EL (cell line): ENCODE measurements at regions not wholly inside any gene's neighbourhood (a gene's known extent, or its start where the extent isn't known, plus 50 kb on each side); places are given as distances from the start of the nearest gene placed in this dataset.

Source experiments
- DNase-seq: peaks from one replicate; pipeline ENCODE4 v3.0.0-alpha.2; 2016

DNA sequence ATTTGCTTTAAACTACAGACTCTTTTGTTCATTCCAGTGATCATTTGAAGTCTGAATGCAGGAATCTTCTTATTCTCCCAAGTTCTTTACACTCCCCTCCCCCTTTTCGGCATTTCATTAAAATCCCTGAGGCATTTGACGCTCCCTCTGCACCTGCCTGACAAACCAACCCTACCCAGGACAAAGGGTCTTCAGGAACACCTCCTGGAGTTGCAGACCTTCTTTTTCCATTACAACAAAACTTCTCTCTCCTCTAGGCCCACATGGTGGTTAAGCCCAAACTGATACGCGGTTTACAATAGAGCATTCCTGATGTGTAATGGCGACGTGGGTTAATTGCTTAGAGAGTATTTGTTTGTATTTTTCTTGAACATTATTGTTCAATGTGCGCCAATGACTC lies 367.4 kb downstream of the FBXO15 start:
- no peak for DNase-seq

DNA sequence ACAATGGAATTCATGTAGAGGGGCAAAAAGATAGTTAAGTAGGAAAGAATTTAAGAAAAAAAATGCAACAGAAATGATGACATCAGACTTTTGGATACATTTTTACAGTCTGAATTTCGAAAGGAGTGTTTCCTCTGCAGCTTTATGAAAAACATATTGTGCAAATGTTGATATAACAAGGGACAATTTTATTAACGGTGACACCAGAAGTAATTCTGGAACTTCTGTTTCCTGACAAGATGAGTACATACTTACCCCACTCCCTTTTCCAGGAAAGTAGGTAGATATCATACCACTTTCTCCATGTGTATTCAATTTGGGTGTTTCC lies 369.6 kb downstream of the FBXO15 start:
- no peak for DNase-seq

DNA sequence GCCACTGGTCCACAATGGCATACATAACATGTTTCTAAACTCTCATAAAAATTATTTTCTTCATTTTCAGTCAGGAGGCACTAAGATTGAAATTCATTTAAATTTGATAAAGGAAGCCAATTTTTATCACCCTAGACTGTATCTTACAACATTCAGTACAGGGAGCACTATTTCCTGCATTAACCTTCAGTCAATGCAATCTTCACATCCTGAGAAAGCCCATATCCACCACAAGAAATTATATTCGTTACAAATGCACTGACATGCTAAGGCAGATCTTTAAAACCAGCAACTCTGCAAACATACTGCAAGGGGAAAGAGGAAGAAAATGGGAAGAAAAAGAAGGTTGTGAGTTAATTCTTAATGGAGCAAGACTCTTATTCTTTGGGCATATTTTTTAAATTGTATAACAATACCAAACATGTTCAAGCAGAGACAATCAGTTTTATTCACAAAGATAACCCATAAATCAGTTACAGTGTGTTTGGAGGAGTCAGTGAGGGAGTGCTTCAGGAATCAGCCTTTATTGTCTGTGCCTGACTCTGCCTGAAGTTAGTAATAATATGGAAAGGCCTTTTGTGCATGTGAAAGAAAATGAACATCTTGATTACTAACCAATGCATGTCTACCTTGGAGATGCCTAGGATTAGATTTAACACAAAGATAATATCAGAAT lies 370.1 kb downstream of the FBXO15 start:
- DNase-seq, result no peak

DNA sequence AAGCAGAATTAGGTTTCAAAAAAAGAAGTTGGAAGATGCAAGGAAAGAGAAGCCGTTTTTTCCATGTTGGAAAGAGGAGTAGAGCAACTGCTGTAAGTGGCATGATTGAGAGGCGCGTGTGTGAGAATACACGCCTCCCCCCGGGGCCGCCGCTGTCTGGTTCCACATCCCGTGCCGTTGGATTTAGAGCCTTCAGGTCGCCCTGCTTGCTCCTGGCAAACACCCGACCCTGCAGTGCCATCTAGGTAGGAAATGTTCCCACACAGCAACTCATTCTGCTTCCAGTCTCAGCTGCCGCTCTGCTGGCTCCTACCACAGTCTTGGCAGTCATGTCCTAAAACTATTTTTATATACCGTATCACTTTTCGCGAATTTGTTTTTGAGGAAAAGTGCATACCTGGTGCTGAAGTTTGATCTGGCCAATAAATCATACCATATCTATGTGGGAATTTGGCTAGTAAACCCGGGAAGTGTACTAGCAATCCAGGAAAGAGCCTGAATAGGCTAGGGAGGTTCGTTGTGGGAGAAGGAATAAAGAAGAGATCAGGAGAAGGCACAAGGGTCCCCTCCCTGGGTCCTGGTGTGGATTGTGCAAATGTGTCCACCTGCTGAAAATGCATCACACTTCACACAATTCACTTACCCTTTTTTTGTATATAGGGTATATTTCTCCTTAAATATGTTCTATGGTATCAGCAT lies 372.7 kb downstream of the FBXO15 start:
- no peak for DNase-seq

DNA sequence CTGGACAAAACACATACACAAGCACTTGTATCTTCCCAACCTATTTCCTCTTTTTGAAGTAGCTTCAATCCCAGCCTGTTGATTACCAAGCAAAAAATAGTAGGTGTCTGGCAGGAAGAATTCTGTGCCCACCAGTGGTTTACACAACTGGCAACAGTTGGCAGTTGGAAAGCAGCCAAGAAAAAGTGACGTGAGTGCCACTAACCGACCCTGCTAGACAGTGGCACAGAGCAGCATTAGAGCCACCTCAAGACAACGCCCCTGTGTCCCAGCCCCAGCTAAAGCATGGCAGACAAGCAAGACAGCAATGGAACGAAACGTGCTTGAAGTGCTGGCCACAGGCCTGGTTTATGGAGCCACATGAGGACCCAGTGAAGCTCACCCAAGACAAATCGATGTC lies 379.6 kb downstream of the FBXO15 start:
- no peak for DNase-seq

DNA sequence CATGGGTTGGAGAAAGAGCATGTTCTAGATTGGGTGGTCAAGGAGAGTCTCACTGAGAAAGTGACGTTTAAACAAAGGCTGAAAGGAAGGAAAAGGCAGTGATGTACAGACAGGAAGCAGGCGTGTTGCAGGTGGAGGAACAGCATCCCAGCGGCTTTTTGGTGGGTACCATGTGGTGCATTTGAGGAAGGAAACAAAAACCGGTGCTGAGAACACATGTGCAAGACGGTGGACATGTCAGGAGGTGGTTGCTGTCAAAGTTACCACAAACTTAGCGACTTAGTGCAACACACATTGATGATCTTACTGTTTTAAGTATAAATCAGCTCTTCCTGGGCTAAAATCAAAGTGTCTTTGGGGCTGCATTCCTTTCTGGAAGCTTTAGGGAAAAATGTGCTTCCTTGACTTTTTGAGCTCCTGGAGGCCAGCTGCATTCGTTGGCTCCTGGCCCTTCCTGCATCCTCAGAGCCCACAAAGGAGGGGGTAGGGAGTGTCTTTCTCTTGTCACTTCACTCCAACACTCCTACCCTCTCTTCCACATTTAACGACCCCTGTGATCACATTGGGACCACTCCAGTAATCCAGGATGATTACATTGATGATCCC lies 380.6 kb downstream of the FBXO15 start:
- no peak for DNase-seq

DNA sequence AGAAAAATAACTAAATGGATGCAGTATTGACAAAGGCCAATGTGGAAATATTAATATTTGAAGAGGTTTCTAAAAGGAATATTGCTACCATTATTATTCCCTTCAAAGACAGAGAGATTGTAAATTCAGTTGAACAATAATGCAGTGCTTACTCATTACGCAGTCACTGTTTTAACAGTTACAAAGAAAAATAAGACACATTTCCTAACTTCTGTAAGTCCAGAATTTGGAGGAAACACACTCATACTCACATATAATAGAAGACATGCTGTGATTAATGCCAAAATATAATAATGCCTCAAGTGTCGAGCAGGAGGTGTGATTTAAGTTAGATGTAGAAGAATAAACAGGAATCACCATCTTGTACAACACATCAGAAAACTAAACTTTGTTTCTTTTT lies 389.2 kb downstream of the FBXO15 start:
- no peak for DNase-seq

DNA sequence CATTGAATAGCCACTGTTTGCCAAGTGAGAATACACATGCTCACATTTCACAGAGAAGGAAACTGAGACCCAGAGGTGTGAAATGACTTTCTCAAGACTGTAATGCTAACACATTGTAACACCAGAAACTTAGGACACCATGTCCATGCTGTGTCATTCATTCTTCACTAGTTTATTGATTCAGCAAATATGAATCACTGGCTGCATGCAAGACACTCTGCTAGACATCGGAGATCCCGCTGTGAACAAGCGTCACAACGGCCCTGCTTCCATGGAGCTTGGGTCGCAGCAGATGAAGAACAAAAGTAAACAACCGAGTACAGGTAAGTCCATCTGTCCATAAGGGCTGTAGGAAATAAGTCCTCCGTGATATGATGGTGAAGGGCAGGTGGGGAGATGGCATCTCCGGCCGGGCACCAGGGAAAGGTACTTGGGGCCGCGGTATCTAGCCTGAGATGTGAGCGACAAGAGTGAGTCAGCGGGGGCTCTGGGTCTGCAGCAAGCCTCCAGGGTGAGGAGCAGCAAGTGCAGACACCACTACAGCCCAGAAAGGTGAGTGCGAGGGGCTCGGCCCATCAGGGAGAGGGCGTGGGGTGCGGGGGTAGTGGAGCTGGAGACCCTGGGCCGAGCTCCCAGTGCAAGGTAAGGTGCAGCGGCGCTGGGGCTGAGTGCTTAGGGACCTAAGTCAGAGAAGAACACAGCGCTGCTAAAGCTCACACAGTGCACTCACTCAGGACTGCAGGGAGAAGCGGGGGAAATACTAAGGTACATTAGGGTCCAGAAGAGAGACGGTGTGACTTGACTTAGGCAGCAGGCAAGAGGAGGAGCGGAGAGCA lies 391.2 kb downstream of the FBXO15 start:
- no peak for DNase-seq

DNA sequence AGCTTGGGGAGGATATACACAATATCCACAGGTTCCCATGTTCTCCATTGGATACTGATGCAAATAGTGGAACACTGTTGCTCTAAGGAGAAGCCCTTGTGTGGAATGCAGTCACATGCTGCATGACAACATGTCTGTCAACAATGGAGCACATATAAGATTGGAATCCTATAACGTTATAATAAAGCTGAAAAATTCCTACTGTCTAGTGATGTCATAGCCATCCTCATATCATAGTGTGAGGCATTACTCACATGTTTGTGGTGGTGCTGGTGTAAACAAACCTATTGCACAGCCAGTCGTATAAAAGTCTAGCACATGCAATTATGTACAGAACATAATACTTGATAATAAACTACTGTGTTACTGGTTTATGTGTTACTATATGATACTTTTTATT lies 394.7 kb downstream of the FBXO15 start:
- DNase-seq, result peak; percentile 8

DNA sequence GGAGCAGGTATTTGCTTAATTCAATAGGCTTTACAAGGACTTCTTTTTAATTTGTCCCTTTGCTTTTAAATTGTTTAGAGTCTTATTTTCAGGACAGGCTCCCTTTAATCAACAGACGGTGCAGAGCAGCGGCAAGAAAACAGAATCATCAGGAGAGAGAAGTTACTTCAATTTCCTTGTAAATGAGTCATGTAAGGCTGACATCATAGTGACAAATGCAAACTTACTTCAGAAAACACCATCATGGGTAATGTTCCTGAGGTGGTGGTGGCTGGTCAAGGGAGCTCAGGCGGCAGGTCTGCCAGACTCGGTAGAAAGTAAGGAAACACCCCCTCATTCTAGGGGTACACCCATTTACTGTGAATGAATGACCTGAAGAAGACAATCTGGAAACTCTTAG lies 395.1 kb downstream of the FBXO15 start:
- DNase-seq, result peak; percentile 58

DNA sequence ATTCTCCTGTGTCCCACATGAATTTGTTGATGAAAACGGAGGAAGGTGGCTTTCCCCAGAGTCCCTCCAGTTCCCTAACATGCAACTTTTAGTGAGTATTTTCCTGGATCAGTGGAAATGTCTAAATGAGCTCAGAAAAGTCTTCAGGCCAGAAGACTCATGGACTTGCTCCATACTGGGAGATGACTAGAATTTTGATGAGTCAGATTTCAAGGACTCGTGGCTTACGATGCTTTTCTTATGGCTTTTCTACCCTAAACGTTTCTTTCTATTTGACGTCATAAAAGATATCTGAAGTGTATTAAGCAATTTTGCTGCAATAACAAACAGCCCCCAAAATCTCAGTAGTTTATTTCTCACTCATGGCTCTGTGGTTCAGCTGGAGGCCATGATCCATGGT lies 397.6 kb downstream of the FBXO15 start:
- no peak for DNase-seq

DNA sequence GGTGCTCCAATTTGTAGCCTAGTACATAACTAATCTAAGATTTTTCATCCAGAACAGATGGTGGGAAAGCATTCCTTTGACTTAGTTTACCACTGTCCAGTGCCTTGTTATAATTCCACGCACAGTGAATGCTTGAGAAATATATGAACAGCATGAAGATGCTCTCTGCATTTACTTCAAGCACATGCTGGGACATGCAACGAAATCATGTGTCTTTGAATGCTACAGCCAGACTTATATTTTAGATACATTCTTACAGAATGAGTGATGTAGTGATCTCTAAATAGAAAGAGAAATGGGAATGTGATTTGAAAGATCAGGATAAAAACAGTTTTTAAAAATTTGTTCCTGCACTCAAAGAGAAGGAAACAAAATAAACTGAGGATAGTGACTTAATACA lies 398.3 kb downstream of the FBXO15 start:
- no peak for DNase-seq

DNA sequence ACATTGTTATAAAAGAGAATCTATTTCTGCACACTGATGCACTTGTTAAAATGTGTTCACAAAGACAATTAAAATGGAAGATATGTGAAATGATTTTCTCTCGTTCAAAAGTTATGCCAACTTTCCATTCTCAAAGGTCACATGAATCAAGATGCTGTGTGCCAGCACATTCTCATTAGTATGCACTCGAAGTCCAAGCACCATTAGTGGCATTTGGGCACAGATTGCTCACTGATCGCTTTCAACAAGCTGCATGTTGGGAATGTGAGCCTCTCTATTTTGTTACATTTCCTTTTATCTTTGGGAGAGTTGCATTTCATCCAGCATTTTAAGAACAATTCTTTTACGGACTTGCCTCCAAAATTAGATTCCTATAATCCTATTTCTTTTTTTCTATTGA lies 398.9 kb downstream of the FBXO15 start:
- no peak for DNase-seq

DNA sequence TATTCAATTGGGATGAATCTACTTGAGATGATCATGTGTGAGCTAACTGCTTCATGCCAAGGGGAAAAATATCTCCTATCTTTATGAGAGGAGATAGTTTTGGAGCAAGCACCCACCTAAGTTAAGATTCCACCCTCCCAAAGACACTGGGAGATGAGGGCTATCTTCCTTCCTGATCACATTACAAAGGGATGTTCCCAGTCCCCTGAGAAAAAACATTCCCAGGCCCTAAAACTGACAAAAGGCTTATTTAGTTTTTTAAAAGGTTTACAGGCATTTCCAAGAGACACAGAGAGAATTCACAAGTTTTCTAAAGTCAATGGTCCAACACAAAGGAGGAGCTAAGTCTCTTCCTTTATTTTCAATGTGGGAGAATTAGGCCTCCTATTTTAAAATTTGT lies 401.5 kb downstream of the FBXO15 start:
- no peak for DNase-seq

DNA sequence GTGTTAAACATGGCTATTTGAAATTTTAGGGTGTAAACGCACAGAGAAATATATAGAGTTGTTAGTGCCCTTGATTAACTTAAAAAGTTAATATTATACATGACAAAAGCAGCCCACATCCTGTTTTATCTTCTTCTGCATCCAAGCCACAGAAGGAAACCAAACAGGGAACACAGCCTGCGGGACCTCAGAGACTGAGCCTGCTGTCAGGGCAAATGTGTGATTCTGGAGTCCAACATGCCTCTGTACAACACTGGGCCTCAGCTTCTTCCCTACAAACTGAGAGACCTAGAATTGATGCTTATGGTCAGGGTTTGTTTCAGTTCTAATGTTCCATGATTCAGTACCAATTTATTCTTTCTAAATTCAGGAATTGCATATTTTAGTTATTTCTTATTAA lies 404.7 kb downstream of the FBXO15 start:
- DNase-seq, result no peak

DNA sequence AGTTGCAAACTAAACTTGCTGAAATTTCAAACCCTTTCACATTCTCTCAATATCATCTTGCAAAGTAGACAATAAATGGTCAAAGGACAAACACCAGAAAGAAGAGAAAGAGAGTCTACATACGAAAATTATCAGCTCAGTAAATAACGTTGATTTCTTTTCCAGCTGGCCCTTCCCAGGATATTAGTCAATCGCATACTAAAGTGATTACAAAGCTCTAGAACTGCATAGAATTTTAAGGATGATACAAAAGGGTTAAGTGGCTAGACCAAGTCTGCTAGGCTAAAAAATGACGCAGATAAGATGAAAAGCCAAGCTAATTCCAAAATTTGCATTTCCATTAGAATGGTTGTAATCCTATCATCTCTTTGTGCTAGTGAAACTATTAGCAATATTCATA lies 405.7 kb downstream of the FBXO15 start:
- DNase-seq, result peak; percentile 54

DNA sequence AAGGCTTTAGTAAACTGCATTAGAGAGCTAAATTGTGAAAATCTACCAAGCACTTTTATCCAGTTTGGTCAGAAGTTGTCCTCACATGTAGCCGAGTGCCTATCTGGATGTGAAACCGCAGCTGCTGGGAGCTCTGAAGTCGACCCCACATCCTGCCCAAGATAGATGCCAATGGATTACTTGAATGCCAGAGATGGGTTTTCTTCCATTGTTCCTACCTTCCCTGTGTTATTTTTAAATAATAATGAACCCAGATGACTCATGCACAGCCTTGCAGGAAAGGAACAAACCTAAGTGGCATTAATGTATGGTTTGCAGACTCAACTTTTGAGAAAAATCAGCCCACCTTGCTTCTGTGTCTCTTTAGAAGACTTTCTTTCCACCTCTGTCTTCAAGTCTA lies 408.5 kb downstream of the FBXO15 start:
- no peak for DNase-seq

DNA sequence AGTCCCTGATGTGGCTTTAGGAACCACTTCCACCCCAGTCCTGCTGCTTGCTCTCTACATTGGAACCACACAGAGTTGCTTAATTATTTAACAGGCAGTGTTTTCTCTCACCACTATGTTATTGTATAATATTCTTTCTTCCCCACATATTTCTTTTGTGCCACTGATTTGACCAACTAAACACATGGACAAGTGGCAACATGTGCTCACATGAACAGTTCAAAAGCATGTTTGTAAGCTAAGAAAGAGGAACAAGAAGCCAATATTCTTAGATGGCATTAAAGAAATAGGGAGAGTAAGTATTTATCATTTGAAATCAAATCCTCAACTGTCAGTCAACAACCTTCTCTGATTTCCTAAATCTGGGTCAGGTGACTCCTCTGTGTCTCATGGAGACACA lies 409.6 kb downstream of the FBXO15 start:
- no peak for DNase-seq

DNA sequence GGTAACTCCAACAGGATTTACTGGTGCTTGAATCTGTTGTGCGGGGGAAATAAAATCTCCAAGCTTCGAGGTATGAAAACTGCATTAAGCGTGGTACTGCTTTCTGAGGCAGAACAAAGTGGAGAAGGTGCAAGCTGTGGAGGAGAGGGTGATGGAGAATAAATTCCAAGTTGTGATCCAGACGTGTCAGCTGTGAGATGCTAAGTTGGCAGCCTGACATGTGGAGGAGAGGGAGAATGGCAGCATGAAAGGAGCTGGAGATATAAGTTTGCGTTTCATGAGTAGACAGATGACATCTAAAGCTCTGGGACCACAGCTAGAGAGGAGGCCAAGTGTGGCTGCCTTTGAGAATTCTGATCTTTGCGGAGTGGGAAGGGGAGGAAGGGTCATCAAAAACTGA lies 411.8 kb downstream of the FBXO15 start:
- no peak for DNase-seq

DNA sequence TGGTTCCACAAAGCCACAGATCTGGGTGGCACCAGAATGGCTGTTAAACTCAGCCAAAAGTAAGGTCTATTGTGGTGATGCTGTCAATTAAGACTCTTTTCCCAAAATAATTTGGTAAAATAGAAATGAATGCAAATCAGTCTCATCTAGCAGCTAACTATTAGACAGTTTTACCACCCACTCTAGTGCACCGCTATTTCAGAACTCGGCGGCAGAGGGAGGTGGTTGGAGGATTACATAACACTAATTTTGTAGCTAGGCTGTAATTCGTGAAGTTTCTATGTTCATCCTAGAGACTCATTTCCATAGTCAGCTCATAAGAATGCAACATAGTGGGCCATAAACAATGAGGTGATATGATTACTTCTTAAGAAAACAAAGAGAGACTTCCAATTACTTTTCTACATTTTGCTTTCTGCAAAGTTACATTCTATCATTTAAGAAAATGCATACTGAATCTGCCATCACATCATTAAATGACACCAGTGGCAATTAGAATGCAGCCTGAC lies 413.8 kb downstream of the FBXO15 start:
- DNase-seq, result no peak

DNA sequence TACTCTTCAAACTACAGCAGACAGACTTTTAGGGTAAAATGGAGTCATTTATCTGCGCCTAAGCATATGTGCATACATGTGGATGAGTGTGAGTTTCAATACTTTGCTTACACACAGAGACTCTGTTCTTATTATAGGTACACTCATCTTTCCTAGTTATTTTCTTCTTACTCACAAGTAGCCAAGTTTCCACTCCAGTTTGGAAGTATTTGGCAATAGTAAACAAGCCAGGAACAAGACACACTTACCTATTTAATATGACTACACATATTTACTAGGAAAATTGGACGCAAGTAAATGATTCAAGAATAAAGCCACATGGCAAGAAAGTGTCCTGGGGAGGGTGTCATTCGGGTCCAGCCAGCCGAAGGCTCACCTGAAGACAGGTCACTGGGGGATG lies 414.3 kb downstream of the FBXO15 start:
- no peak for DNase-seq

DNA sequence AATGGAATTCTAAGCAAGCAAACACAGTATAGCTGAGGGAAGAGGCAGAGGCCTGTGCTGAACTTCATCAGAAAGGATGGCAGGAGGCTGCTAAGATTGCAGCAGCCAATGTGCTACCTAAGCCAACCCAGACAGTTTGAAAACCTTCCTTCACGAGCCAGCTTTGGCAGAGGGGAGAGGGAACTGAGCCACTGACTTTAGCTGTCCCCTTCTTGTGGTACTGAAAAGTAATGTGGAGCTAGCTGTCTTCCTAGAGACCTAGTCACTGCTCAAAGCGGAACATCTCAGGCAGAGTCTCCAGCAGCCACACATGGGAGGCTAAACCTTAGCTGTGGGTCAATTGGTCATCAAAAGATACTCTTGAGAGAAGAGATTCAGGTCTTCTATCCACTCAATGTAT lies 419.0 kb downstream of the FBXO15 start:
- DNase-seq, result no peak

DNA sequence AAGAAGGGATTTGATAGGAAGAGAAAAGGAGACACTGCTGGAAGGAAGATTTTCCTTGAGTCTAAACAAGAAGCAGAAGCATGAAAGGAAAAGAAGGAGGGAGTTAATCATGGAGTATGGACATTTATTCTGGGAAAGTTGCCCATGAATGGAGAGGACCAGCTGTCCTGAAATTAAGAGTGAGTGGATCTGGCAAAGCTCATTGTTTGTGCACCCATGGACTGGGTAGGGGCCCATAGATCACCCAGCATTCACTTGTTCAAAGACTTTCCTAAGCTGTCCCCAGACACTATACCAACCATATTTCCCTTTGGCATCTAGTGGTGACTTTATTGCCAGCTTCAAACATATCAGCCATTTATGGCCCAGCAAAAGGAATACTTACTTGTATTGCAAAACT lies 422.7 kb downstream of the FBXO15 start:
- DNase-seq, result no peak

DNA sequence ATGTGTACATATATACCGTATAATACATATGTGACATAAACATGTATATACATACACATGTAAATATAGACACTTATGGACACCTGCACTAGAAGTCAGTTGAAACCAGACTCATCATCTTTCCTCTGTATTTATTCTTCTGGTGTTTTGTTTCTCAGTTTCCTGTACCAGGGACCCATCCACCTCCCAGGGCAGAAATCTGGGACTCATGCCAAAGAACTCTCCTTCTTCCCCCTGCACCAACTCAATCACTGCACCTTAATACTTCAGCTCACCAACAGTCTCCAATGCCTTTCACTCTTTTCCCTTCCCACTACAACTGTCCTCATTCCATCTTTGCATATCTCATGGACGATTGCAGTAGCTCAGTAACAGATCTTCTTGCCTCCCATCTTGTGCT lies 428.0 kb downstream of the FBXO15 start:
- no peak for DNase-seq
